NCI-H2227 (cell line): ENCODE measurements at regions not wholly inside any gene's neighbourhood (a gene's known extent, or its start where the extent isn't known, plus 50 kb on each side); places are given as distances from the start of the nearest gene placed in this dataset.

Experiments used
- DNase-seq: peaks from one replicate; lab custom pipeline; 2025; ENCODE audit not compliant: unreplicated experiment; lab: John Stamatoyannopoulos, UW

DNA sequence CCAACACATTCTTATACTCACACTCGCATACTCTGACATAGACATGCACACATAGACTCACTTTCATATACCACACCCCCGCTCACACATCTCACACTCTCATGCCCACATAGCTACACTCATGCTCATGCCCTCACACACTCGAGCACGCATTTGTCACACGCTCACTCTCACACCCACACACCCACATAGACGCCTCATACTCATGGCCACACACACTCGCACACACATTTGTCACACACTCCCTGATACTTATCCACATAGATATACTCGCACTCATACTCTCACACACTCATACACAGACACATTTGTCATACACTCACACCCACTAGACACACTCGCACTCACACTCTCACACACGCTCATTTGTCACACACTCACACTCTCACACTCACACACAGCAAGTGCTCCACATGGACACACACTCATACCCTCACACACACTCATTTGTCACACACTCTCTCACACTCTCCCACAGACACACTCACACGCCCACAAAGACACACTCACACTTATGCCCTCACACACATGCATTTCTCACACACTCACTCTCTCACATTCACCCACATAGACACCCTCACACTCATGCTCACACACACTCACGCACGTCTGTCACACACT is 50.9 kb downstream of the TNP1 start:
- DNase-seq, result no peak

DNA sequence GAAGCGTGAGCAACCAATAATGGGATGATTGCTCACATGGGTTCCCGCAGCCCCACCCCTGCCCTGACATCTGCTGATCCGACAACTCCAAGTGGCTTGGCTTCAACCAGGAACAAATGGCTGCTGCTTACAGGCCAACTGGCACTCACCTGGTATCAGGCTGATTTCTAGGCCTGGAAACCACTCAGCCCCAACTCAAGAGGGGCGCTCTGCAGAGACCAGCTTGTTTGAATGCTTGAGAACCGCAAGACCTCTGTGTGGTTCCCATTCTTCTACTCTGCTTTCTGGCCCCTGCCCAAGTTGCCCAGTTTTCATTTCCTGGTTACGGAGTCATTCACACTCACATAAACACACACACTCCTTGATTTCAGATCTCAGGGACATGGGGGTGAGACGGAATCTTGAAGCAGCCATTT is 52.0 kb downstream of the TNP1 start:
- DNase-seq, result no peak

DNA sequence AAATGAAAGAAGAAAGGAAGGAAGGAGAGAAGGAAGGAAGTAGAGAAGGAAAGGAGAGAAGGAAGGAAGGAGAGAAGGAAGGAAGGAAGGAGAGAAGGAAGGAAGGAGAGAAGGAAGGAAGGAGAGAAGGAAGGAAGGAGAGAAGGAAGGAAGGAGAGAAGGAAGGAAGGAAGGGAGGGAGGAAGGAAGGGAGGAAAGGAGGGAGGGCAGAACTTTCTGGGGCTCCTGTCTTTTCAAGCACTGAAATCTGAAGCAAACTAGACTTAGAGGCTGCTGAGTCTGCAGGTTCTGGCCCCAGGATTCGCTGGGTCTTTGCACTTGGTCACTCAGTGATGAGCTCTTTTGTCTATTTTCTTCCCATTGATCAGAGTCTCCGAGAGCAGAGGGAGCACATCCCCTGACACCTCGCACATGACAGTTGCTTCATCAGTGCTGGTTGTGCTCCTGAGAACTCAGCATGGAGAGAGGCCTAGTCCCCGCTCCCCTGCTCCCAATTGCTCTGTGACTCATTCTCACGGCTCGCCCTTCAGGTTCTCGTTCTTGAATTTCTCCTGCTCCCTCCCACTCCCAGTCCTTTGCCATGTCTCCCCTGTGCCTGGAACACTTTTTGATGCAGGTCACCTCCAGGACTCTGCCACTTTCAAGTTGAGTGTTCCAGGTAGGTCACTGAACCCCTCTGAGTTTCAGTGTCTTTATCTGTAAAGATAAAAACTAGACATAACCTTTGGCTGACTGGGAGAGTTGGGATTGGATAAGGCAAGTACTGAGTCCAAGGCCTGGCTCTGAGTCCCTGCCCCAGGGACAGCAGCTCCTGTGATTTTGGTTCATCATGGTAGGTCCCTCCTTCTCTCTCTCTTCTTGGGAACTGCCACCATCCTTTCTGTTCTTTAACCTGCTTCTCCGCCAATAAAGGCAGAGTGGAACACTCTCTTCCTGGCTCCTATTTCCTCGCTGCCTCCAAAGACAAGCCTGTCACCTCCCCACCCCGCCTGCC is 55.2 kb downstream of the TNP1 start:
- DNase-seq, result no peak

- no peak for DNase-seq
Measured at GRCh38 chr2:216803791-216804190, 56.1 kb downstream of the TNP1 start.

GRCh38 chr2:216802516-216803215 is 57.2 kb downstream of the TNP1 start:
- no peak for DNase-seq

DNA sequence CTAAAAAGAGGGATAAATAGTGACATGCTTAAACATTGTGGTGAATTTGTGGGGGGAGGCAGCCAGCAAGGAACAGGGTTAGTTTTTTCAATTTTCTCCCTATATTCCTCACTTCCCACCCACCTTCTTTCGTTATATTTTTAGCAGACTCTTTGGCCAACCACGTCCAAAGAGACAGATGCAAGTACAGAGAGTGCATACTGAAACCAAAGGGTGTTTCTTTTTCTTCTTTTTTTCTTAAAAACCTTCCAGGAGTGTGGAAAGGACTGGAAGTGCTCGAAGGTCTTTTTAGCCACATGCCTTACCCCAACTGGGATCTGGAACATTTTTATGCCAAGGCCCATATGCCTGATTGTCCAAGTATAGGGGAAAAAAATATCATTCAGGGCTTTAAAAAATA is 59.0 kb downstream of the TNP1 start:
- no peak for DNase-seq

DNA sequence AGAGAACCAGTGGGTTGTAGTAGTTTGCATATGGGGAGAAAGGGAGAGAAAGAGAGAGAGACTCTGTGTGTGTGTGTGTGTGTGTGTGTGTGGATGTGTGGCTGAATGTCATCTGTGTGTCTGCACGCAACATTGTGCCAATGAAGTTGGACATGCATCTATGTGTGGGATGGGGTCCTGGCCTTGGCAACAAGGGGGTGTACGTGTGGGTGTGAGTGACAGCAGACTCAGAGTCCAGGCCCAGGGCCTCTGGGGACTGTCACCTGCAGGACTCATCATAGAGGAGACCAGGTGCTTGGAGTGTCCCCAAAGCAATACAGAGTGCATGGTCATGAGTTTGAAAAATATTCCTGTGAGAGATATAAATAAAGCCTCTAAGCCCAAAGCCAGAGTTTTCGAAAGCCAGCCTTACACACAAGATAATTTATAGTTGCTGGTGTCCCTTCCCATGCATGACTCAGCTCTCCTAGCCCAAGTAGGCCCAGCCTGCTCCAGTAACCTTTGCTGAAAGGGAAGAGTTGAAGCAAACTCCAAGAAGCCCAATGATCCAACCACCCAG is 59.9 kb downstream of the TNP1 start:
- DNase-seq, result no peak

- DNase-seq, result no peak
Measured at GRCh38 chr2:216796115-216796840, 63.6 kb downstream of the TNP1 start.

- DNase-seq, result no peak
Measured at GRCh38 chr2:216793386-216793785, 66.5 kb downstream of the TNP1 start.

DNA sequence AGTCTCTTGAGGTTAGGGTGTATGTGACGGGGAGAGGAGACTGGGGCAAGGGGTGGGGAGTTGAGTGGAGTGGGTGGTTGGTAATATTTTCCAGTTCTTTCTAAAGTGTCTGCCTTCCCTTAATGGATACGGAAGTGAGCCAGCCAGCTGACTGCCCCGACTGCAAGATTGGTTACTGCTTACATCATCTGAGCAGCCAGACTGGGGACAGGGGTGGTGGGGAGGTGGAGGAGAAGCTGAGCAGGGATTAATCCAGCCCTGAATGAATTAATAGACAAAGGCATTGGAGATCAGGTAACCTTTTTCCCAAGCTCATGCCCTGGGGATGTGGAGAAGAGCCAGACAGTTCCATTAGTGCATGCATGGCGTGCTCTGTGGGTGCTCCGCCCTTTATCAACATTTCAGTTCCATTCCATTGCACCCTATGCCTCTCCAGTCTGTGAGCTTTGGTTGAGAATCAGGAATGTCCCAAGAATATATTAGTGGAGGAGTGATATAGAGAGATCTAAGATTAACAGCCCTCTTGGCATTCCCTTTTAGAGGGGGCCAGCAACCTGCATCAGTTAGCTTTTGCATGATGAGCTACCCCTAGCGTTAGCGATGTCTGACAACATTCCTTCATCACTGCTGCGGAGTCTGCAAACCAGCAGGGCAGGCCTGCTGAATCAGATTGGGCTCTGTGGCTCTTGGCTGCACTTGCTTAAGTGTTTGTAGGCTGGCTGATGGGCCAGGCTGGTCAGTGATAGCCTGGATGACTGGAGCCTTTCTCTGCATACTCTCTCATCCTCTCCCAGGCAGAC is 67.4 kb downstream of the TNP1 start:
- DNase-seq, result no peak

DNA sequence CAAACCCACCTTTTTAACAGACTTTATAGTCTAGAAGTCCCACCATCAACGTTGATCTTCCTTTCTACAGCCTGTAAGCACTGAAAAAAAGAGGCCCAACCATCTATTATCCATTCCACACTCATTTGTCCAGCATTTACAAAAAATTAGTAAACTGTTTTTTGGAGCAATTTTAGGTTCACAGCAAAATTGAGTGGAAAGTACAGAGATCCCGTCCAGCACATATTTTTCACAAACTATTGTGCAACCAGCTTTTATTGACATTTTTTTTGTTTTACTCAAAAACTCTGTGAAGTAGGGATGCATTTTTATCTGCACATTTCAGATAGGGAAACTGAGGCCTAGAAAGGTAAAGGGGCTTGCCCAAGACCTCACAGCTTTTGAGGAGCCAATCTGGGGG is 68.6 kb downstream of the TNP1 start:
- DNase-seq, result no peak

DNA sequence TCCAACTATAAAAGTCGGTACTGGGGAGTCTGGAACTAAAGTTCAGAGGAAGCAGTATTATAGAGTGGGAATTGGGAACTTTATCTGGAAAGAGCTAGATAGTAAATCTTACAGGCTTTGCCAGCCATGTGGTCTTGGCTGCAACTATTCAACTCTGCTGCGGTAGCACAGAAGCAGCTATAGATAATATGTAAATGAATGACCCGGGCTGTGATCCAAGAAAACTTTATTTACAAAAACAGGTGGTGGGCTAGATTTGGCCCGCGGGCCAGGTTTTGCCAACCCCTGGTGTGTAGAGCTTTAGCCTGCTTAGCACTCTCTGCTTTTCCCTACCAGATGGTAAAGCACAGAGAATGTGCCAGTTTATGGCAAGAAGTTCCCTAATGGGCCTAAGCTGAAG is 70.8 kb downstream of the TNP1 start:
- no peak for DNase-seq

DNA sequence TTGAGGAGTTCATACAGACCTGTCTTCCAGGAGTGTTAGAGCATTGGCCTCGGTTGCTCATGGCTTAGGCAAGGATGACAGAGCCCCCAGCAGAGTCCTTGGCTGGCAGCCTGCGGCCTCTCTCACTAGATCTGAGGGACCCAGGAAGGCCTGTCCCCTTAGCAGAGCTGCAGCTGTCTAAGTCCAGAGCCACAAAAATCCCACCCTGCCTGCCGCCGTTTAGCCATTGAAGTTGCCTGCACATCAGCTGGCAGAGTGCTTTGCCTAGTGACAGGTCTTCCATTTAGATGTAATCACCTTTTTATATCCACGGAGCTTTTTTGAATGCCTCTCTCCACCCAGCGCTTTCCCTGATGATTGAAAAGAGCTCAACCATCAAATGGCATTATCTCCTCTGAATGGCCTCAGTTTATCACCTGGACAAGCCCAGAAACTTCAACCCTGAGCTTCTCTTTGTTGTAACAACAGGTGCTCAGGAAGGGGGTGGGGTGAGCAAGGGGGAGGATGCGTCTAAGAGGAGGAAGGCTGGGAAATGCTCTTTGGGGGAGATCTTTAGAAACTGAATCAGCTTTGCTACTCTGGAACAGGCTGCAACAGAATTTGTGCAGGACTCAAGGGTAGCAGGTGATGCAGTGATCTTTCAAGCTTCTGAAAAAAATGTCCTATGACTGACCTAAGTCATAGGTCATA is 71.9 kb downstream of the TNP1 start:
- DNase-seq, result no peak

DNA sequence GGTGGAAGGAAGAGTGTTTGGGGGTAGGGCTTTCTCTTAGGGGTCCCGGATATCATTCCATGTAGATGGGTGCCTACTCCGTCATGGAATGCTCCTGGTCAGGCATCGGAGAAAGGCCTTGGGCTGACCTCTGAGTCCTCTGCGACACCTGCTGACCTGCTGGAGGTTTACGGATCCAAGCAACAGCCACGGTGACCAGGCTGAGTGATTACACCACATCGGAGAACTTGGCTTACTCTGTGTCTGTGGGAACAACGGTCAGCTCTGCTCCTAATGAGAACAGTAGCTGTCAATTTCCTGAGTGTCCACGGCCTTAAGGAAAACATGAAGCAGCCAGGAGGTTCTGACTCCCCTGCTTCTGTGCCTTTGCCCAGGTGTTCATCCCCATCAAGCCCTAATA is 73.2 kb downstream of the TNP1 start:
- no peak for DNase-seq

DNA sequence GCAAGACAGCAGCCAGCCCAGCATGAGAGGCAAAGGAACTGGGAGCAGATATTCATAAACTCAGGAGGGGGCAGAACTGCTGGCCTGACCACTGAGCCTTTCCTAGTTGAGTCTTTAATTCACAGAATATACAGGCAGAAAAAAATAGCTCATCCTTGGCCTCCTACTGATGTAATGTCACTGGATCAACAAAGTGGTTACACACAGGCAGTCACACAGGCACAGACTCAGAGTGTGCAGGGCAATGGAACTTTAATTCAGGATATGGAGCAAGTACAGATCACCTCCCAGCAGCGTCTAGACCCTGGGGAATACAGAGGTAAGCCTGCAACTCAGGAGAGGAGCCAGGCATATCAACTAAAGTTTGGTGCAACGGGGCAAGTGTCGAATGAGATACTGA is 75.4 kb downstream of the TNP1 start:
- no peak for DNase-seq

DNA sequence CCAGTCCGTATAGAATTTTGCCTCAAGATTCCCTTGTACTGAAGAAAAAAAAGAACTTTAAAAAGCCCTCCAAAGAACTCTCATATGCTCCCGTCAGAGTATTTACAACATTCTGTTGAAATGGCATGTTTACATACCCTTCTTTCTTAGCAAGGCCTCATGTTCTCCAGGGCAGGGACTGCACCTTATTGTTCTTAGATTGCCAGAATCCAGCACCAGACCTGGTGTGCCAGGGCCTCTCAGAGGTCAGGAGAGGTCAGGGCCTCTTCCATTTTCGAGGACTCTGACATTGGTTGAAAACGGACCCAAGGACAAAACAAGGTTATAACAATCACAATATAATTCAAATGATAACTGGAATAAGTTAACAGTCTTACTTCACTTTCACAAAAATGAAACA is 78.2 kb downstream of the TNP1 start:
- no peak for DNase-seq

- no peak for DNase-seq
Measured at GRCh38 chr2:216780843-216781242, 79.0 kb downstream of the TNP1 start.

- peak; percentile 72 for DNase-seq
Measured at GRCh38 chr2:216777637-216778273, 82.1 kb downstream of the TNP1 start.
